ENCODE measurements at regions not wholly inside any gene's neighbourhood (a gene's known extent, or its start where the extent isn't known, plus 50 kb on each side); places are given as distances from the start of the nearest gene placed in this dataset.

DNA sequence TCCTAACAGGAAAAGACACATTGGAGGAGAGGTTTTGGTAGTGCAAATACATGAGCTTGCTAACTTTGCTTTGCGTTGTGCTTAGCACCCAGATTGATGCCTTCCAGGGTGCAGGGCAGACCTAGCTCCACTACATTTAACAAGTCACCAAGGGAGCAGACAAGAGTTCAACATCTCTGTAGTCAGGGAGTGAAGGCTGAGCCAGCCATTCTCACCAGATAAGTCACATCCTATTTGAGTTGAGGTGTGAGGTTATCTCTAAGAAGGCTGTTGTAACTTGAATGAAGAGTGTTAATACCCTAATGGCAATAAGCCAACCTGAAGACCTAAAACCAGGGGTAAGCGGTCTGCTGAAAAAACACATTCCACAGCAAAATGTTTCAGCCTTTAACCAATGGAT lies 69.6 kb upstream of the DSEL start:
- H3K4me3 ChIP-seq, result no peak overlapping the region
- no peaks in the 10 kb centered on the region for H3K27me3 ChIP-seq
- no peaks in the 10 kb centered on the region for H3K36me3 ChIP-seq
- WGBS, 2 donors (ENCODE audit: low coverage in 1 of 2), result 74 to 83% methylated on average over 2 of the region's 2 CpGs
- H3K4me1 ChIP-seq, result no peaks in the 10 kb centered on the region
- no peak overlapping the region for H3K27ac ChIP-seq
- H3K9me3 ChIP-seq, result no peaks in the 10 kb centered on the region
- TF ChIP-seq POLR2AphosphoS5 (IDR thresholded peaks at IDR 0.05) (no peak), EP300 (IDR thresholded peaks at IDR 0.05) (no peak), POLR2A (IDR thresholded peaks at IDR 0.05) (no peak)
- TF ChIP-seq, protein P1, sequence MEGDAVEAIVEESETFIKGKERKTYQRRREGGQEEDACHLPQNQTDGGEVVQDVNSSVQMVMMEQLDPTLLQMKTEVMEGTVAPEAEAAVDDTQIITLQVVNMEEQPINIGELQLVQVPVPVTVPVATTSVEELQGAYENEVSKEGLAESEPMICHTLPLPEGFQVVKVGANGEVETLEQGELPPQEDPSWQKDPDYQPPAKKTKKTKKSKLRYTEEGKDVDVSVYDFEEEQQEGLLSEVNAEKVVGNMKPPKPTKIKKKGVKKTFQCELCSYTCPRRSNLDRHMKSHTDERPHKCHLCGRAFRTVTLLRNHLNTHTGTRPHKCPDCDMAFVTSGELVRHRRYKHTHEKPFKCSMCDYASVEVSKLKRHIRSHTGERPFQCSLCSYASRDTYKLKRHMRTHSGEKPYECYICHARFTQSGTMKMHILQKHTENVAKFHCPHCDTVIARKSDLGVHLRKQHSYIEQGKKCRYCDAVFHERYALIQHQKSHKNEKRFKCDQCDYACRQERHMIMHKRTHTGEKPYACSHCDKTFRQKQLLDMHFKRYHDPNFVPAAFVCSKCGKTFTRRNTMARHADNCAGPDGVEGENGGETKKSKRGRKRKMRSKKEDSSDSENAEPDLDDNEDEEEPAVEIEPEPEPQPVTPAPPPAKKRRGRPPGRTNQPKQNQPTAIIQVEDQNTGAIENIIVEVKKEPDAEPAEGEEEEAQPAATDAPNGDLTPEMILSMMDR (IDR thresholded peaks at IDR 0.05), result no peak
- no peak for ATAC-seq

DNA sequence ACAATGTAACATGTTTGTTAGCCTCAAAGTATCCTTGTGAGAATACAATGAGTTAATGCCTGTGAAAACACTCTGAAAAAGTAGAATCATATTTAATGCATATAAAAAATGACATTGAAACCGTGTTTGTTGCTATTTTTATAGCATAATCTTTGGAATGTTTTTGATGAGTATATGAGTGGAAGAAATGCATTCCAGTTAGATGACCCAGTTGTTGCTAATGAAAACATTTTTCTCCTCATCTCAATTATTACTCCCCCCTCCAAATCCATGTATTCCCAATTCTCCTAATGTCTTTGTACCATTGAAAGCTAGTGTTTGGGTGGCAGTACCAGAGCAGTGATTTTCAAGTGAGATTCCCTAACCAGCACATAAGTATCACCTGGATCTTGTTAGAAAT lies 67.1 kb upstream of the DSEL start:
- no peak overlapping the region for H3K4me3 ChIP-seq
- H3K4me1 ChIP-seq, result no peaks in the 10 kb centered on the region
- no peak for ATAC-seq
- no peaks in the 10 kb centered on the region for H3K36me3 ChIP-seq
- no peak overlapping the region for H3K27ac ChIP-seq
- no peaks in the 10 kb centered on the region for H3K9me3 ChIP-seq
- TF ChIP-seq POLR2A (IDR thresholded peaks at IDR 0.05), result no peak
- no peak for TF ChIP-seq EP300 (IDR thresholded peaks at IDR 0.05)
- TF ChIP-seq POLR2AphosphoS5 (IDR thresholded peaks at IDR 0.05), result no peak
- TF ChIP-seq, protein P1 (IDR thresholded peaks at IDR 0.05), result no peak
- H3K27me3 ChIP-seq, result no peaks in the 10 kb centered on the region
- whole genome bisulfite sequencing, 2 donors (ENCODE audit: low coverage in 1 of 2), result 14 to 22% methylated on average over 1 of the region's 1 CpG

DNA sequence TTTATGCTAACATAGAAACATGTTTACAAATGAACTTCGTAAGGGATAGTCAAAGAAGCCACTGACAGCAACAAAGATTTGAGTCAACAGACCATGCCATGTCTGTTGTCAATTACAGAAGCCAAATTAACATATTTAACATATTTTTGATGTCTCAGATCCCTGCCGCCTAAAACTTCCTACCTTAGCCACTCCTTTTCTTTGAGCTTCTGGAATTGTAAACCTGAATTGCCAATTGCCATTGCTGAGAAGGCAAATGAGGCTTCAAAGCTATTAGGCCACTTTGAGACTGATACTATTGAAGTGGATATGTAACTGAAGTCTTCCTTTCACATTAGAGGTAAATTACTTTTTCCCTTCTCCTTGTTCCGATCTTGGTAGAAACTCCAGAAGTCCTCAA lies 66.0 kb upstream of the DSEL start:
- Histone ChIP-seq H3K9me3 (no peaks in the 10 kb centered on the region), H3K27ac (no peak overlapping the region), H3K36me3 (no peaks in the 10 kb centered on the region), H3K4me1 (no peaks in the 10 kb centered on the region), H3K27me3 (no peaks in the 10 kb centered on the region), H3K4me3 (no peak overlapping the region)
- TF ChIP-seq POLR2A (IDR thresholded peaks at IDR 0.05) (no peak), EP300 (IDR thresholded peaks at IDR 0.05) (no peak), POLR2AphosphoS5 (IDR thresholded peaks at IDR 0.05) (no peak)
- TF ChIP-seq, protein P1 (IDR thresholded peaks at IDR 0.05), result no peak
- WGBS, 2 donors (ENCODE audit: low coverage in 1 of 2), result 50 to 56% methylated on average over 3 of the region's 3 CpGs
- no peak for ATAC-seq

DNA sequence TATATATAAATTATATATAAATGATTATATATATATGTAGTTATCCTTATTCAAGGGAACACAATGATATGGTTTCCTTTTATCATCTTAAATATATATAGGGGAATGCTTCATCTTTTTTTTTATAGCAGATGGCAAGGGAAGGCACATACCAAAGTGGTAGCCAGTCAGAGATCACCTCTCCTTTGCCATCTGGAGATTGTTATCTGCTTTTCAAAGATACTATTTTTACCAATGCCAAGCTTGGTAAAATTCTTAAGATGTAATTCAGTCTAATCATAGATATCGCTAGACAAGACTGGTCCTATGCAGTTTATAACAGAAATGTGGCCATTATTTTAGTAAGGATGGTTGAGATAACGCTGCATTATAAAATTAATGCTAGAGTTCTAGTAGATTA lies 64.7 kb upstream of the DSEL start:
- TF ChIP-seq, protein P1 (IDR thresholded peaks at IDR 0.05), result no peak
- no peak for TF ChIP-seq POLR2A (IDR thresholded peaks at IDR 0.05)
- TF ChIP-seq EP300 (IDR thresholded peaks at IDR 0.05), result no peak
- no peak for TF ChIP-seq POLR2AphosphoS5 (IDR thresholded peaks at IDR 0.05)
- WGBS, 2 donors (ENCODE audit: low coverage in 1 of 2), result 85 to 94% methylated on average over 2 of the region's 2 CpGs
- ATAC-seq, result no peak
- Histone ChIP-seq H3K27me3 (no peaks in the 10 kb centered on the region), H3K4me3 (no peak overlapping the region), H3K36me3 (no peaks in the 10 kb centered on the region), H3K27ac (no peak overlapping the region), H3K9me3 (no peaks in the 10 kb centered on the region), H3K4me1 (no peaks in the 10 kb centered on the region)

DNA sequence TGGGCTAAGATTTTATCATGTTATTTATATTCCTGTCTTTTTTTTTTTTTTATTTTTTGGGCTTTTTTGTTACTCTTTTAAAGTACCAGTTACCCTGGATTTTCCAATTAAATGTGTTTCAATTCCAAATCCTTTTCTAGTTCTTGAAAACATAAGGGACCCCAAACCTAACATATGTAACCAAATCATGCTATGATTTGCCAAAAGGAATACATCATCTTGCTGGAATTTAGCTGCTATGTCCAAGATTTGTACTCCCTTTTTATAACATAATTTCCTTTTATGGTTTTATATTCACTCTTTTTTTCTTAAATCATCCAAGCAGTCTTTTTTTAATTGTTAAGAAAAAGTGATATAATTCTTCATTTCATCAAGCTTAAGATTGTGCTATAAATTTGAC lies 60.9 kb upstream of the DSEL start:
- Histone ChIP-seq H3K36me3 (no peaks in the 10 kb centered on the region), H3K9me3 (no peaks in the 10 kb centered on the region), H3K4me1 (no peaks in the 10 kb centered on the region), H3K4me3 (no peak overlapping the region), H3K27ac (no peak overlapping the region), H3K27me3 (no peaks in the 10 kb centered on the region)
- TF ChIP-seq EP300 (IDR thresholded peaks at IDR 0.05), result no peak
- ATAC-seq, result no peak

DNA sequence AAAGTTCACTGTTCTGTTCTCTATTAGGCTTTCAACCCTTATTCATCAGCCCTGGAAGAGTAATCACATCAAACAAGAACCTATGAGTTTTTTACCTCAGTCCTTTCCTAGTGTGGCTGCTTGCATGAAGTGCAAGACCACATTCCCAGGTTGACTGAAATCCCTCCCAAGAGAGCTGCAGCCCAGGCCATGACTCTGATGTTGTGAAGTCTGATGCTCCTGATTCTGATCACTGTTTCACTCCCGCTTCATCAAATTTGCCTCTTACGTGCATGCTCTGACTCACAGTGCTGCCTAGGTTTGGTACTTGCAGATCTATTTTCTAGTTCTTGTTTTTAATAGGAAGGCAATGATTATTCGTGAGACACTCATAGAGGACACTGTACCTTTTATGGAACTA lies 58.2 kb upstream of the DSEL start:
- no peaks in the 10 kb centered on the region for H3K9me3 ChIP-seq
- H3K27ac ChIP-seq, result no peak overlapping the region
- no peaks in the 10 kb centered on the region for H3K4me1 ChIP-seq
- H3K36me3 ChIP-seq, result no peaks in the 10 kb centered on the region
- 91 to 97% methylated on average over 3 of the region's 3 CpGs for WGBS, 2 donors (ENCODE audit: low coverage in 1 of 2)
- TF ChIP-seq POLR2AphosphoS5 (IDR thresholded peaks at IDR 0.05) (no peak), POLR2A (IDR thresholded peaks at IDR 0.05) (no peak), EP300 (IDR thresholded peaks at IDR 0.05) (no peak)
- TF ChIP-seq, protein P1 (IDR thresholded peaks at IDR 0.05), result no peak
- no peak overlapping the region for H3K4me3 ChIP-seq
- no peaks in the 10 kb centered on the region for H3K27me3 ChIP-seq
- no peak for ATAC-seq
